D721Med (cell line): ENCODE measurements at regions not wholly inside any gene's neighbourhood (a gene's known extent, or its start where the extent isn't known, plus 50 kb on each side); places are given as distances from the start of the nearest gene placed in this dataset.
"Not testable (repeated sequence)": the region's sequence is repeated elsewhere in the genome, so short reads cannot be mapped to it uniquely, and the experiment has no call there.

Experiments
- DNase-seq: peaks from one replicate; pipeline ENCODE4 v3.0.0; 2011; ENCODE audit warnings: low spot score; ENCODE audit not compliant: insufficient read length
- FAIRE-seq: peaks from 2 replicates; lab custom pipeline; 2011; peaks lifted over from hg19 to GRCh38; lab: Jason Lieb, UNC
- TF ChIP-seq, protein P1 (sequence below): IDR thresholded peaks from 2 replicates; pipeline ENCODE4 v1.5.1; 2012; ENCODE audit warnings: mild to moderate bottlenecking, control low read depth; ENCODE audit not compliant: insufficient read depth; ENCODE audit errors: missing control alignments

DNA sequence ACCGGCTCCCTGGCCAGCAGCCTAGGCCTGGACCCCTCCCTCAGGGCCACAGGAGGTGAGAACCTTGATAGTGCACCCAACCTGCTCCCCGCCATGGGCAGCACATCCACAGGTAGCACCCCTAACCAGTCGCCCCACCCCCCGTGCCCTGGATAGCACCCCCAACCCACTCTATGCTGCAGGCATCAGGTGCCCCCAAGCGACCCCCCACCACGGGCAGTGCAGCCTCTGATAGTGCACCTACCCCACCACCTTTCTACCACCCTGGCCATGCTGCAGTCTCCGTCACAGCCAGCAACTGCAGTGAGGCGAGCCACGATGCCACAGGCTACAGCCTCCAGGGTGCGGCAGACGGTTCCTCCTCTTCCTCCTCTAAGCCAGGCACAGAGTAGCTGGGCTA, 55.6 kb downstream of the SOWAHC start:
- no peak for DNase-seq
- TF ChIP-seq, protein P1, sequence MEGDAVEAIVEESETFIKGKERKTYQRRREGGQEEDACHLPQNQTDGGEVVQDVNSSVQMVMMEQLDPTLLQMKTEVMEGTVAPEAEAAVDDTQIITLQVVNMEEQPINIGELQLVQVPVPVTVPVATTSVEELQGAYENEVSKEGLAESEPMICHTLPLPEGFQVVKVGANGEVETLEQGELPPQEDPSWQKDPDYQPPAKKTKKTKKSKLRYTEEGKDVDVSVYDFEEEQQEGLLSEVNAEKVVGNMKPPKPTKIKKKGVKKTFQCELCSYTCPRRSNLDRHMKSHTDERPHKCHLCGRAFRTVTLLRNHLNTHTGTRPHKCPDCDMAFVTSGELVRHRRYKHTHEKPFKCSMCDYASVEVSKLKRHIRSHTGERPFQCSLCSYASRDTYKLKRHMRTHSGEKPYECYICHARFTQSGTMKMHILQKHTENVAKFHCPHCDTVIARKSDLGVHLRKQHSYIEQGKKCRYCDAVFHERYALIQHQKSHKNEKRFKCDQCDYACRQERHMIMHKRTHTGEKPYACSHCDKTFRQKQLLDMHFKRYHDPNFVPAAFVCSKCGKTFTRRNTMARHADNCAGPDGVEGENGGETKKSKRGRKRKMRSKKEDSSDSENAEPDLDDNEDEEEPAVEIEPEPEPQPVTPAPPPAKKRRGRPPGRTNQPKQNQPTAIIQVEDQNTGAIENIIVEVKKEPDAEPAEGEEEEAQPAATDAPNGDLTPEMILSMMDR = no peak
- no peak for FAIRE-seq

DNA sequence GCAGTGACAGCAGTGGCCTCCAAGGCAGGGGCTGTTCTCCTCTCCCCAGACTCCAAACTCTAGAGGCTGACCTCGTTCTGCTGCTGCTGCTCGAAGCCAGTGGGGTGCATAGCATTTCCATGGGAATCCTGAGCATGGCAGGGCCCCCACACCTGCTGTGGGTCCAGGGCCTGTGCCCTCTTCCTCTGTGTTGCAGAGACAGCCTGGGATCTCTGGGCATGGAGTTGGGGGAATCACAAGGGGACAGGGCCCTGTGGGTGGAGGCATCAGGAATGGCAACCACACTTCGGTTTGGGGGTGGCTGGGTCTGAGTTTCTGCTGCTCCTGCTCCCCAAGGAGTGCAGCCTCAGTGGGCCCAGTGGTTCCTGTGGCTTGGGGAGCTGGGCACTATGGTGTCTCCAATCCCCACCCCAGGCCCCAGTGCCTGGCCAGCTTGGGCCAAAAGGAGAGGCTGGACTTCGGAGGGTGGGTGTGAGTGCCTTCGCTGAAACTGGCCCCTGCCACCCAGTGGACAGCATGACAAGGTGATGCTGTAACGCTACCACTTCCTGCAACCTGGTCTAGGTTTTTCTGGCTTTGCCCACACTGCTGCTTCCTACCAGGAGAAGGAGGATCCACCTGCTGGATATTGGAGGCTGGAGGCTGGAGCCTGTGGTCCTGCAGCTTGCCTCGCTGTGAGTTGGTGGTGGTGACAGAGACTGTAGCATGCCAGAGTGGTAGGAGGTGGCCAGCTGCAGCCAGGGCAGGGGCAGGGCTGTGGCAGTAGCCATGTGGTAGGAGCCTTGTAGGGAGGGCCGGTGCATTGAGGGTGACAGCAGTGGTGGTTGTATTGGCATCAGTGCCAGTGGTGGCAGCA, 56.6 kb downstream of the SOWAHC start:
- no peak for DNase-seq
- TF ChIP-seq, protein P1 = no peak
- FAIRE-seq = no peak

- TF ChIP-seq, protein P1 = no peak
- FAIRE-seq = no peak
These were observed 60.9 kb downstream of the SOWAHC start for GRCh38 chr2:109674894-109675534.

DNA sequence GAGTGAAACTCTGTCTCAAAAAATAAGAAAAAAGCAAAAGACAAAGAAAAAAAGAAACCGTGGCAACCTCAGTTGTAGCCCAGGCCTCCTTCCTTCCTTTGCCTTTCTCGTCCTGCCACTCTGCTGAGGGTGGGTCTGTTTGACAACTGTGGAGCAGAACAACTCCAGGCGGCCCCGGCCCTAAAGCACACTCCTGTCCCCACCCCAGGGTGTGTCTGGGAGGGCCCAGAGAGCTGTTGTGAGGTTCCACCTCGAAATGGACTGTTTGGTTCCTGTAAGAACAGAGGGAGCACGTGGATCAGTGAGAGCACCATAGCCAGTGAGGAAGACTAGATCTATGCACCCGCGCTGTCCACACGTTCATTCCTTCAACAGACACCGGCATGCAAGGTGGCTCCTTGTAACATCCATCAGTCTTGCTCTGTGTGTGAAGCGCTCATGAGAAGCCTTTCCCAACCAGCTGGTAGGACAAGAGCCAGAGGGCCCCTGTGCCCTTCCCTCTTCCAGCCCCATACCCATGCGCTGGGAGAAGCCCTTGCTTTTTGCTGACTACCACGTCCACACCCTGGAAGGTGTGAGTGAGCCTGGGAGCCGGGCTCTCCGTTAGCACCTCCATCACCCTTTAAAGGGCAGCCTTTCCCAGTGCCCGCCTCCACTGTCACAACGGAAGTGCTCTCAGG, 61.6 kb downstream of the SOWAHC start:
- no peak for FAIRE-seq
- DNase-seq = no peak
- TF ChIP-seq, protein P1 = no peak

More at GRCh38 chr2:109674894-109675534, 60.9 kb downstream of the SOWAHC start:
- no peak for DNase-seq

DNA sequence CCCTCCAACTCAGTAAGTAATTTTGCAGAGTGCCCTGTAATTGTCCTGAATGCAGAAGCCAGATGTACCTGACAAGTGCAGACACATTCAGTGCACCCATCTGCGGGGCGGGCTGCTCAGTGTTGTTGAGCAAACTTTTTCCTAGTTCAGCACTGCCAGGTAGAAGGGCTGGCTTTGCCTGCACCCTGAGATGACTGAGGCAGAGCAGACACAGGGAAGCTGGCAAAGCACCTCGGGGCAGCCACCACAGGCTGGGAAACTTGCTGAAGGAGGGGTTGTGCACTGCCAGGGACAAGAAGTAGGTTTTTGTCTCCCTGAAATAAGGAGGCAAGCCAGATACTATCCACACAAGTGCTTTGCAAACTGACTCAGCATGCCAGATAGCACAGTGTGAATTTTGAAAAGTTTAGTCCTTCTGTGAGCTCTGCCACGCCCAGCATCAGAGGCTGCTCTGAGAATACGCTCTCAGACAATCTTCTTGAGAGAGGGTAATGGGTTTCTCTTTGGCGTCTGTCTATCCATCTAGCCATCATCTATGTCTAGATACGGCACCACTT, 62.3 kb downstream of the SOWAHC start:
- TF ChIP-seq, protein P1 = no peak
- DNase-seq (no peak), FAIRE-seq (no peak)

DNA sequence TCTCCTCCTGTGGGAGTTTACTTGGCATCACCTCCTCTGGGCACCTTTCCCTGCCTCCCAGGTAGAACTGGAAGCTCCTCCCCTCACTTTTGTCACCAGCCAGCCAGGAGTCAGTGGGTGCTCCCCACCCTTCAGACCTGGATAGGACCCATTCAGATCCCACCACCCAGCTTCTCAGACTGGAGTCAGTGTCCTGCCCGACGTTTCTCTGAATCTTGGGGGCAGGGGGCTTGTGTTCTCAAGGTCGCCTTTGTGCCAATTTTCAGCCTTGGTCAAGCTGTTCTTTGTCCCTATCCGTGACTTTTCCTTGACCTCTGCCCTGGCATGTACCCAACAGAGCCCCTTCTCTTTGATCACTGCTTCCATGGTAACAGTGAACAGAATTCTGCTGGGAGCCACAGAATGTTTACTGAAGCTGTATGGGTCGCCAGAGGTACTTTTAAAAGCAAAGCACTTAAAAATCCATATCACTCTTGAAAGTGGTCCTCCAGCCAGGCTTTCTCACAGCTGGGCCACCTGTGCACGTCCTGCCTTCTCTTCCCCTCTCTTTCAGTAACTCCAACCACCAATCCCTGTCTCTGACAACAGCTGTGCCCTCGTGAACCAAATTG, 63.1 kb downstream of the SOWAHC start:
- FAIRE-seq, DNase-seq: not testable (repeated sequence)
